ENCODE measurements at regions not wholly inside any gene's neighbourhood (a gene's known extent, or its start where the extent isn't known, plus 50 kb on each side); places are given as distances from the start of the nearest gene placed in this dataset.
"Not testable (repeated sequence)": the region's sequence is repeated elsewhere in the genome, so short reads cannot be mapped to it uniquely, and the experiment has no call there.

DNA sequence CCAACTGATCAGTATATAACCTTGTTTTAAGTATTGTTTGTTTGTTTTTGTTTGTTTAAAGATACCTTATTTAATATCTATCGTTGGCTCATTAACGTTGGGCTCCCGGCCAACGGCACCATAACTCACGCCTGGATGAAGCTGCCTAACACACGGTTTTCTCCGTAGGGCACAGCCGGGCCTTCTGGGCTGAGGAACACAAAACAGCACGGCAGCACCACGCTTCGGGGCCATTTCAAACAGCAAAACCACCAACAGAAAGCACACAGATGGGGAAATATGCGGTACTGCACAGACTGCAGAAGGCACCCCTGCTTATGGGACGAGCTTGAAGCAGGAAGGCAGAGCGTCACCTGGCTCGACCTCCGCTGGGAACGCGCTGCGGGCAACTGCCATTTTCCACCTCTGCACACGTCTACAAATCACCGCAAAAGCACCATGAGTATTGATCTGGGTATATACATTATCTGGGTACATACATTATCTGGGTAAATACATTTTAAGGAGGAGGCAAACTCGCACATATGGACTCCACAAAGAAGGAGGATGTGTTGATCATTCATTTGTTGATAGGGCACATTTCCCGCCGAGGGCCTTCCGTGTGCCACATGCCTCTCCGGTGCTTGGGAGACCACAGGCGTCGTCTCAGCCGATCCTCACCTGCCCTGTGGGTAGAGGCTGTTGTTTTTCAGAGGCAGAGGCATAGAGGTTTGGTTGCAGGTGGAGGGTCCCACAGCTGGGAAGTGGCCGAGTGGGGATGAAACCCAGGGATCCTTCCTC, 123.7 kb upstream of the ATP2B2 start:
- no peak for DNase-seq

DNA sequence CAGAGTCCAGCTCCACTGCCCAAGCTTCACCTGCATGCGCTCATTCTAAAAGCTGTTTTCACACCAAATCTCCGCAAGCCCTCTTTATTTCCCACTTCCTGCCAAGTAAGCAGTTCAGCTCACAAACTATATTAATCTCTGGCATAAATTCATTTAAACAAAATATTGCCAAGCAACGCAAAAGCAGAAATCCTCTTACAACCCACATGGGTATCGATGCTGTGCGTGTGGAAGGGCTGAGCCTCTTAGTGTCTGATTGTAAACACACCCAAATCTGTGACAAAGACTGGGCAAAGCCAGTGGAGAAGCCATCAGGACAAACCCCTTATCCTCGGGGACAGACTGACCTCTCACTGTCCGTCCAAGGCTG, 124.3 kb upstream of the ATP2B2 start:
- DNase-seq, result no peak

DNA sequence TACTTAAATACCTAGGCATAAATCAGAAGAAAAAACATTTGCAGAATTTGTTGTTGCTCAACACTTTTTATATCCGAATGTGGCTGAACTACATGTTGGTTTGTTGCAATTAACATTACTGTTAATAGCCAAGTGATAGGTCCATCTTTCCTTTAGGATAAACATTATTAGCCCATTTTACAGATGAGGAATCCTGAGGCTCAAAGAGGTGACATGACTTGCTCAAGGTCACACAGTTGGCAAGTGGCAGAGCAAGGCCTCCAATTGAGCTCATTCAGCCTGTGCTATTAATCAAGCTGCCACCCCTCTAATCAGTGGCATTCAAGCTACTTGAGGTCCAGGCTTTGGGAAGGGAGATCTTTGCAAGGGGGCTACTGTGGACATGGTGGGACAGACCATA, 125.8 kb upstream of the ATP2B2 start:
- no peak for DNase-seq

DNA sequence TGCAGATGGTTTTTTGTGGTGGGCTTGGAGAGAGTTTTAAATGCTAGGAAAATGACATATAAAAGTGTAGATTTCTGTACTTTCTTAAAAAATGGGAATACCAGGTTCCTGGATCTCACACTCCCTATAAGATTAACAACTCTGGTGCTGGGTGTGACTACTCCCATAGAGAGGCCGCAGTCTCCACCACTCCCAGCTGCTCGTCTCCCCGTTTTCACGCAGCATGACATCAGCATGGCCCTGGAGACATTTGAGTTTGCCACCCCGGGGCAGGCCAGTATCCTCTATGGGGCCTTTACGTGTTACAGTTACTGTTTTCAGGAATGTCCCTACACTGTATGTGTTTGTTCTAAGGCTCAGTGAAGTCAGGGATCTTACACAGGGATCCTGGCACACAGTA, 126.7 kb upstream of the ATP2B2 start:
- no peak for DNase-seq

DNA sequence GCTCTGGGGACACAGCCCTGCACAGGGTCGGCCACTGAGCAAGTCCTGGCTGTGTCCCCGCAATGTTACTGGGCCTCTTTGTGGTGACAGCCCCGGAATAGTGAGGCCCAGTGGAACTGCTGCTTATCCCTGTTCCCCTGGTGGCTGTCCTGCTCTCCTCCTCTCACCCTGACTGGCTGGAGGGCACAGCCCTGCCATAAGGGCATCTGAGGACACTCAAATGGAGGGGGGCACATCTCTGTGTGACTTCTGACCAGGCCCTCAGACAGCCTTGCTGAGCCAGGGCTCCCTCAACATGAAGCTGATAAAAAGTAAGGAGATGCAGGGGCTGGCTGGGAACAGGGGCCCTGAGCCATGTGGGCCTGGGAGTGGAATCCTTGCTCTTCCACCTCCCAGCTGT, 127.4 kb upstream of the ATP2B2 start:
- no peak for DNase-seq

DNA sequence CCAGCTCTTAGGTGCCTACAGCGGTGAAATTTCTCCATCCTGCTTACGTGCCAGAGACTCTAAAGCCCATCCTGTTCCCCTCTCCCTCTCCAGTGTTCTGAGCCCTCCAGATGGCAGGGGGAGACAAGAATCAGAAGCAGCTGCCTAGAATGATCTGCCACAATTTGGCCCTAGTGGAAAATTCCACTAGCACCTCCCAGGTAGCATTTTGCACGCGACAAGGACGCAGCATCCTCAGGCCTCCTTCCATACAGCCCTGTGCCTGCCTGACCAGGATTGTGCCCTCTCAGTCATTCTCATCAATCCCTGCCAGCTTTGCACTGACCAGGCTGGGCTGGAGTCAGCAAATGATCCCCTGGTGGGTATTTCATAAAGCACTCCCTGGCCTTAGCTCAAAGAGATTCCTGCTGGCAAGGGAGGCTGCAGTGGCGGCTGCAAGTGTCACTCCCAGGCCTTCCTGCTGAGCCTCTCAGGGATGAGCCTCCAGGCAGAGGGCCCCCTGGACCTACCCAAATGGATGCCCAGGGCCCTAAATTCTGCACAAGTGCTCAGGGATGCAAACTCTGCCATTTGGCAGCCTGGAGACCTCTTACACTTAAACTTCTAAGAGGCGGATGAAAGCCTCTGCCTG, 130.2 kb upstream of the ATP2B2 start:
- DNase-seq, result no peak

DNA sequence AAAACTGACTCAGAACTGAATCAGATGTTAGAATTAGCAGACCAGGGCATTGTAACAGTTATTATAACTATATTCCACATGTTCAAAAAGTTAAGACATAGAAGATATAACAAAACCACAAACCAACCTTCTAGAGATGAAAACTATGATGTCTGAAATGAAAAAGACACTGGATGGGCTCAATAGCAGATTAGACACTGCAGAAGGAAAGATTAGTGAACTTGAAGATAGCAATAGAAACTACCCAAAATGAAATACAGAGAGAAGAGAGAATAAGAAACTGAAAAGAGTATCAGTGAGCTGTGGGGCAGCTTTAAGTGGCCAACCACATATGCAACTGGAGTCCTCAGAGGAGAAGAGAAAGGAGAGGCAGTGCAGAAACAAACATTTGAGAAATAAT, 132.0 kb upstream of the ATP2B2 start:
- DNase-seq, result no peak

DNA sequence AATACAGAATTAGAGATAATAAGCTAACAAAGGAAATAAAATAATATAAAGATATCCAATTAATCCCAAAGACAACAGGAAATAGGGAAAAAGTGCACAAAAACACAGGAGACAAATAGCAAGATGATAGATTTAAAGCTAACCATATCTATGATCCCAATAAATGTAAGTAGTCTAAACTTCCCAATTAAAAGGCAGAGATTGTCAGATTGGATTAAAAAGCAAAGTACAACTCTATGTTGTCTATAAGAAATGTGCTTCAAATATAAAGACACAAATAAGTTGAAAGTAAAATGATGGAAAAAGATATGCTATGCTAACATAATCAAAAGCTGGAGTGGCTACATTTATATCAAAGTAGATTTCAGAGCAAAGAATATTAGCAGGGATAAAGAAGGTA, 133.1 kb upstream of the ATP2B2 start:
- DNase-seq, result no peak

DNA sequence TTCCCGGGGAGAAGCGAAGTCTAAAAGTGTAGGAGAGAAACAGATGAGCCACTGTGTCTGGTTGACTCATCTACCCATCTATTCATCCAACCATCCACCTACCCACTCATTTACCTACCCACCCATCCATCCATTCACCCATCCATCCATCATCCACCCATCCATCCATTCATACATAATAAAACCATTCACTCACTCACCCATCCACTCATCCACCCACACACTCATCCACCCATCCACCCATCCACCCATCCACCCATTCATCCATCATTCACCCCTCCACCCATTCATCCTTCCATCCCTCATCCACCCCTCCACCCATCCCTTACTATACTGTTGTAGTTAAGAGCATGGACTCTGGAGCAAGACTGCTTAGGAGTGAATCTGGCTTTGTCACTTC, 136.4 kb upstream of the ATP2B2 start:
- no peak for DNase-seq

DNA sequence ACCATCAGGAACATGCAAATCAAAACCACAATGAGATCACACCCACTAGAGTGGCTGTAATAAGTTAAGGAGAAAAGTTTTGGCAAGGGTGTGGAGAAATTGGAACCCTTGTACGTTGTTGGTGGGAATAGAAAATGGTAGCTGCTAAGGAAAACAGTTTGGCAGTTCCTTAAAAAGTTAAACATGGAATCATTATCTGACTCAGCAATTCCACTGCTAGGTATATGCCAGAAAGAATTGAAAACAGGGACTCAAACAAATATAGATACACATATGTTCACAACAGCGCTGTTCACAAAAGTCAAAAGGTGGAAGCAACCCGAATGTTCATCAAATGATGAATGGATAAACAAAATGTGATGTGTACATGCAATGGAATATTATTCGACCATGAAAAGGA, 138.8 kb upstream of the ATP2B2 start:
- no peak for DNase-seq

DNA sequence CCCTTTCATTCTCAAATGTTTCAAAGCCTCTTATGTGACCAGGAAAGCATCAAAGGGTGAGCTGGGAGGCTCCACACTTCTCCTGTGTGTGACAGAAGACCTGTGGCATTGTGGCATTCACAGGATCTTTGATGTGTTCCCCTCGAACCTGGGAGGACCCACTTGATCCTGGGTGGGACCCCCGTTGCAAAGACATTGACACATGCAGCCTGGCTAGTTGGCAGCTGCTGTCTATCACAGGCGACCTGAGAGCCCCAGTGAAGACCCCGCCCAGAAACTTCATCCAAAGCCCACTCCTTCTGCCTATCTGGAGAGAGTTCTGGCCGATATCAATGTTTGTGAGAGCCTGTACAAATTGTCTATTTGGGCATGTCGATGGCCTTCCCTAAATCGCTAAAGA, 140.4 kb upstream of the ATP2B2 start:
- DNase-seq, result no peak

DNA sequence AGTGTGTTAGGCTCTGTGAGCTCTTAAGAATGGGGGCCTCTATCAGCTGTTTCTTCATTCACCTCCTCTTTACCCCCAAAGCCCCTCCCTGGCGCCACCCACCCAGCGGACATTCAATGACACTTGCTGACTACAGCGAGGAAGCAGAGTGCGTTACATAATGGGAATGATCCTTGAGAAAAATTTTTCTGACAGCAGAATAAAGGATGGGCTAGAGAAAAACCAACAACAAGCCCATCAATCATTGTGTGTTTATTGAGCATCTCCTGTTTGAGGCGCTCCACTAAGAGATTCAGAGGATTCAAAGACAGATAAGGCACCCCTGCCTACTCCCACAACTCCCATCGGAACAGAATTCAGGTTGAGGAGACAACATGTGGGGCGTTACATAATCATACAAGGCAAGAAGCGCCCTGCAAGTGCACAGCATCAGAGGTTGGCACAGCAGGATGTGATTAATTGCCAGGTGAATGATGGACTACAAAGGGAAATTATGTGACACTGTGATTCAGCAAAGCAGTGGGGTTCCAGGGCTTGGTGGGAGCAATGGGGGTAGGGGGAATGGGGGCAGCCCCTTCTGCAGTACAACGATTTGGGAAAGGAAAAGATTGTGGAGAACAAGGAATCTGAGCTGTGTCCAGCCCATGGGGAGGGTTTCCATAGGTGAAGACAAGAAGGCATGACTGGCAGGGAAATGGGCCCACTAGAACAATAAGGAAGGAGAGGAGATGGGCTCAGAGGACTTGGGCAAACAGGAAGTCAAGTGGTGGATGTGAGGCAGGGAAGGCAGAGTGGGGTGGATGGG, 141.3 kb upstream of the ATP2B2 start:
- no peak for DNase-seq

DNA sequence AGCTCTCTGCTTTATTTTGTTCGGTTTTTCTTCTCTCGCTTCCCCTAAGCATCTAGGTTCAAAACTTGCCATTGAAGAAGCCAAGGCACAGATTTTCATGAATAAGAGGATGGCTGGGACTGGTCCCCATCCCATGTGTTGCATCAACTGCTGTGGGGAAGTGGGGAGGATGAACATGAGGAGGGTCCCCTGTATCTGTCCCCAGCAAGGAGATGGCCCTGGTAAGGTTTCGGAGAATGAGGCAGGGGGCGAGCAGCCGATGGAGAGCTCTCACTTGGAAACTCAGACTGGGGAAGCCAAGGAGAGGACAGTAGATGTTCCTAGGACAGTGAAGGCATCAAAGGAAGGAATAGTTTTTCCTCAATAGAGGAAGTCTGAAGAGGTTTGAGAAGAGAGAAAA, 142.0 kb upstream of the ATP2B2 start:
- no peak for DNase-seq

DNA sequence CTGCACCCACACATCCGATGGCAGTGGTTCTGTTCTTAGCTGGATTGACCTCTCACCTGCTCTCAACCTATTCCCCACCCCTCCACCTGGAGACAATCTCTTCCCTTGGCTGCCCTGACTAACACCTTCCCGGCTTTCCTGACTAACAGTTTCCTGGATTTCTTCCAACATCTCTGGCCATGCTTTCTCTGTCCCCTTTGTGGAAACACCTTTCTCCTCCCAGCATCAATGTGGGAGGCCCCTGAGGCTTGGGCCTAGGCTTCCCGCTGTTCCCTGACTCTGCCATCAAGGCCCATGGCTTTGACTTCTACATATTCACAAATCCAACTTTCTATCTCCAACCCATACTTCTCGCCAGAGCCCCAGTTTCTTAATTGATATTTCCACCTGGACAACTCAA, 142.8 kb upstream of the ATP2B2 start:
- no peak for DNase-seq

DNA sequence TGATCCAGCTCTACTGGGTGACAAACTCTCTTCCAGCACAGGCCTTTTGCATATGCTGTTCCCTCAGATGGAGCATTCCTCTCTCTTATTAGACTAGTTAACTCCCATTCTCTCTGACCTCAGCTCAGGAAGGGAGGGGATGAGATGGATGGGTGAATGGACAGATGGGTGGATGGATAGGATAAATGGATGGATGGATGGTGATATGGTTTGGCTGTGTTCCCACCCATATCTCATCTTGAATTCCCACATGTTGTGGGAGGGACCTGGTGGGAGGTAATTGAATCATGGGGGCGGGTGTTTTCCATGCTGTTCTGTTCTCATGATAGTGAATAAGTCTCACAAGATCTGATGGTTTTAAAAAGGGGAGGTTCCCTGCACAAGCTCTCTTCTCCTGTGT, 144.1 kb upstream of the ATP2B2 start:
- not testable (repeated sequence) for DNase-seq

DNA sequence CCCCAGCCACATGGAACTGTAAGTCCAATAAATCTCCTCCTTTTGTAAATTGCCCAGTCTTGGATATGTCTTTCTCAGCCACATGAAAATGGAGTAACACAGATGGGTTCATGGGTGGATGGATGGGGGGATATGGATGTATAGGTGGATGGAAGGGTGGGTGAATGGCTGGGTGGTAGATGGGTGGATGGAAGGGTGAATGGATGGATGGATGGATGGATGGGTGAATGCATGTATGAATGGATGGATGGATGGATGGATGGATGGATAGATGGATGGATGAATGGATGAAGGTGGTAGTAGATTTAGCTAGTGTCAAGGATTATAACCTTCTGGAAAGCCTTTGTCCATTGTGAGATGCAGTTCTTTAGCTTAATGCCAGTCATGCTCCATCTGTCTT, 146.1 kb upstream of the ATP2B2 start:
- no peak for DNase-seq

DNA sequence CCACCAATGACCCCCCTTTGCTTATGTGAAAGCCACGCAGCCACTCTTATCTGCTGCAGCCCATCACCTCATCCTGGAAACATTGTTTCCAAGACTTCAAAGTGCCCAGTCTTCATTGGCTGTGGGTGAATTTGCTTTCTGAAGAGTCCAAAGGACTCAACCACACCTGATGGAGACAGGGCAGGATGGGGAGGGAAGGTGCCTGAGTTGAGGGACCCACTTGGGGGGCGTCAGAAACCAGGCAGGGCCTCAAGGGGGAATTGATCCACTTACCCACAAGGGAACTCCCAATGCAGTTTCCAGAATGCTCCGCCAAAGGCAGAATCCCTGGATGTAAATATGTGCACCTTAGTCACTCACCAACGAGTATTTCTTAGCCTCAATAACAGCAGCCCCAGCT, 147.9 kb upstream of the ATP2B2 start:
- DNase-seq, result no peak

DNA sequence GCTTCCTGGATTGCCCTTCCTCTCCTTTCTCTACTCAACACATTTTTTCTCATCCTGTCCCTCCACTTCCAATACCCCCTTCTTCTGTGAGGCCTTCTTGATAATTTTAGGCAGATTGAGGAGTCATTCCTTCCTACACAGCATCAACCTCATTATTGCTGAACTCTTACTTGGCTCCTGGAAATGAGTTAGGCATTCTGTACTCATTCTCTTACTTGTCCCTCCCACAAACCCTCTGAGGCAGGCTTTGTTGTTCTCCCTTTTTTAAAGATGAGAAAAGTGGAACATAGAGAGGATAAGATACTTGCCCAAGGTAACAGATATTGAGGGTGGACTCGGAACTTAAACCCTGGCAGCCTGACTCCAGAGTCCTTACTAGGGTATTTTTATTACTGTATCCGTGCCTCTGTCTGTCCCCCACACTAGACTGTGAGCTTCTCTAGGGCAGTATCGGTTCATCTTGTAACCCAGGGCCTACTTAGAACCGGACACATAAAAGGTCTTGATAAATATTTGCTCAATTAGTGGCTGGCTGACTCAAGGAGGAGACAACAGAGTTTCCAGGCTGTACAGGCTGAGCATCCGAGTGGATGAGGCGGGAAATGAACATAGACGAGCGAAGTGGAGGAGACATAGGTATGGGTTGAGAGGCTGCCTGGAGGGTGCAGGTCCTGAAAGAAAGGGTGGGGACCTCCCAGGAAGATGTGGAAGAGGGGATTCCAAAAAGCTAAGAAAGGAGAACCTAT, 148.7 kb upstream of the ATP2B2 start:
- DNase-seq, result no peak

DNA sequence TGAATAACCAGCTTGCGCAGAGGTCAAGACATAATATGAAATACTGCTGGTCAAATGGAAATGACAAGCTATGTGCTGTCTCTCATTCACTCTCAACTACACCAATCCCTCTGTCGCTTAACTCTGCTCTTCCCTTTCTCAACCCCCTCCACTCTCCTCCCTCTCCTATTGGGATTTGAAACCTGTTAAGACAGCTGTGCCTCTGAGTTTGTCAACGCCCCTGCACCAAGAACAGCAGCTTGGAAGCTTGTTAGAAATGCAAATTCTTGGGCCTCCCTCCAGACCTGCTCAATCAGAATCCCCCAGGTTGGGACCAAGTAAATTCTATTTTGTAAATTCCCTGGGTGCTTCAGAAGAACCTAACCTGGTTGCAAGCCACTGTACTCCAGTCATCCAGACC, 149.7 kb upstream of the ATP2B2 start:
- DNase-seq, result no peak

DNA sequence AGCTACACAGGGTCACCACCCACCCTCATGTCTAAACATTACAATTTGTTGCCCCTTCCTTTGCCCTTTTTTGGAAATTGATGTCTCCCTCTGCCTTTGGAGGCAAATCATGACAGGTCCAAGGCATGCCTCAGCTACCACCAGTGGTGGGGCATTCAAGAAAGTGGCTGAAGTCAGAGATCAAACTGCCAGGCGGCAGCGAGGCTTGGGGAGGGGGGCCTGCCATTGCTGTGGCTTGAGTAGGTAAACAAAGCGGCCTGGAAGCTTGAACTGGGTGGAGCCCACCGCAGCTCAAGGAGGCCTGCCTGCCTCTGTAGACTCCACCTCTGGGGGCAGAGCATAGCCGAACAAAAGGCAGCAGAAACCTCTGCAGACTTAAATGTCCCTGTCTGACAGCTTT, 152.0 kb upstream of the ATP2B2 start:
- not testable (repeated sequence) for DNase-seq

DNA sequence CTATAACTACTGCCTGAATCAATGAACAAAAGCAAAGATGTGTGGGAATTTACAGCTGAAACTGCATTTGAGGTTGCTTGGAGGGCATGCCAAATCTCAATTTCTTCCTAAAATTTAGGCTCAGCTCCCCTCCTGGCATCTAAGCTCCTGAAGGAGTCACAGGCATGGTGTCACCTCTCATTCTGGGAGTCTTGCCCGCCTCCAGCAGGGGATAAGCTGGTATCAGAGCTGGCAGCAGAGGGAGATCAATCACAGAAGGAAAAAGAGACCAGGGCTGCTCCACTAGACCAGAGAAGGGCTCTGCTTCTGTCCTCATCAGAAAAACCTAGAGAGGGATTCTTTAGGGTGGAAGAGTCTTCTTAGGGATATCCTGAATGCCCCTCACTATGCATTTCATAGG, 150.4 kb upstream of the SLC6A11 start:
- DNase-seq, result no peak

DNA sequence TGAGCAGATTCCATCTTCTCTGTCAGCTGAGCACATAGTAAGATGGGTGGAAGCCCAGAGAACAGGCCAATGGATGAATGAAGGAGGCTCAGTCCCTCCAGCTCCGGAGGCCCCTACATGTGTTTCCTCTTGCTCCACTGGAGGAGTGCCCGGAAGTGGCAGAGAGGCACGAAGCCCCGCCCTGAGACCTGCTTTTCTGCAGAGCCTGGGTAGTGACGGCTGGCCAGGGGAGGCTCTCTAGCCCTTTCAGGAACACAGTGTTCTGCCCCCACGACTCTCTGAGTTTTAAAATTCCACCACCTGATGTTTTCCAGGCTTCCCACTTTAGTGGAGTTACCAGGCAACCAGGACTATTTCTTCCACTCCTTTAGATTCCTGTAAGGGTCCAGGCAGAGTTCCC, 149.4 kb upstream of the SLC6A11 start:
- no peak for DNase-seq

DNA sequence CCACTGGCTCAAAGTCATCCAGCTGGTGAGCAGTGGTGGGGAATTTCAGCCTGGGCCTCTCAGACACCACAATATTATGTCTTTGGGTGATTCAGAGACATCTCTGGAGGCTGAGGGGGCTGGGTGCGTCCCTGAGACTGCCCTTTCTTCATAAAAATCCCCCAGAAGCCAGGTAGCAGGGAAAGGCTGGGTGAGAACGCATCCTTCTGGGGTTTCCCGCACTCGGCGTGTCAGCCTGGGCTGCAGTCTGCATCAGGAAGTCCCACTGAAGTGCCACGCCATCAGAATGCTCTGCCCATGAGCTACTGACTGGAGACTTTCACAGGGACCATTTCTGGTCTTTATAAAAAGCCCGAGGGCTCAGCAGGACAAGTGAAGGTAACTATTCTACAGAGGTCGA, 148.8 kb upstream of the SLC6A11 start:
- no peak for DNase-seq

All from NCI-H446 treated with DMSO at 0.1 percent for 48 hours (cell line).